Motor neuron (in vitro differentiated cells): ENCODE measurements at regions not wholly inside any gene's neighbourhood (a gene's known extent, or its start where the extent isn't known, plus 50 kb on each side); places are given as distances from the start of the nearest gene placed in this dataset.

Experiments
- ATAC-seq, 8 experiments: fragments of 200-7000 bp; cut with Tn5 transposase; replicated peaks in 6 of 8; 2 replicates each; pipeline ENCODE4 v1.8.0; 2021; ENCODE audit warnings: mild to moderate bottlenecking in 8 of 8, moderate library complexity in 8 of 8
- H3K27ac ChIP-seq, 2 donors: fragments of 250-450 bp; sonication (Bioruptor Pico); 2 replicates each; pipeline ENCODE4 v1.9.0; 2021; ENCODE audit warnings: antibody characterized with exemption in 2 of 2, mild to moderate bottlenecking in 2 of 2, moderate library complexity in 1 of 2
- H3K4me1 ChIP-seq, 2 donors: fragments of 250-450 bp; sonication (Bioruptor Pico); replicated peaks in 1 of 2; 2 replicates each; pipeline ENCODE4 v1.6.1; 2021; ENCODE audit warnings: antibody characterized with exemption in 2 of 2, mild to moderate bottlenecking in 2 of 2, moderate library complexity in 1 of 2
- H3K4me3 ChIP-seq, 5 donors: fragments of 250-450 bp; sonication (Bioruptor Pico); 2 replicates each; pipeline ENCODE4 v1.9.0; 2021; ENCODE audit warnings: antibody characterized with exemption in 5 of 5, mild to moderate bottlenecking in 5 of 5, moderate library complexity in 4 of 5
- WGBS, 10 experiments: fragments of 450-650 bp; shearing (Covaris generic); methylation state at CpG; one replicate each; pipeline ENCODE4 v1.0.0; 2022; 5-methylcytosine and 5-hydroxymethylcytosine counted together
- in situ Hi-C, 9 experiments: fragments of 400-800 bp; cut with MboI; loops; one replicate each; pipeline ENCODE4 v1.15.0; 2021; ENCODE audit warnings: low sequenced_read_pairs in 9 of 9, low pct_unique_long_range_greater_than_20kb in 2 of 9; ENCODE audit not compliant: unreplicated experiment in 9 of 9

DNA sequence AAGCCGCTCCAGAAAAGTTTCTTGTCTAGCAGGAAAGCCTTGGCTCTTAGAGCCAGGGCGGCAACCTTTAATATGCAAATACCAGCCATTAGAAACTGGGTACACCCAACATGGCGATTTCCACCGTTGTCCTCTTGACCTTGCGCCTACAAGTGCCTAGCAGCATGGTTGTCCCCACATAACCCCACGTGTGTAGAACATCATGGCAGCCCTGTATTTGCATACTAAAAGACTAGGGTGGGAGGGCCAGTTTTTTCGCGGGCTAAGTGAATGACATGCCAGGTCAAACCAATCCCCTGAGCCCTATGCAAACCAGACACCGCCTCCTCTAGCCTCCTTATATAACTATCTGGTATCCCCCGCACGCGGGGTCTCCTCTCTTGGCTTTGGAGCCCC lies 58.4 kb upstream of the FZD8 start:
- WGBS, 10 experiments = 37 to 90% (median 69%) methylated on average over 1 to 7 of the region's 12 CpGs
- in situ Hi-C loops = no loop called here
- no peaks in the 10 kb centered on the region for H3K4me1 ChIP-seq

GRCh38 chr10:35699848-35700486 lies 57.9 kb upstream of the FZD8 start:
- Histone ChIP-seq H3K27ac (no peak overlapping the region), H3K4me3 (no peak overlapping the region), H3K4me1 (no peaks in the 10 kb centered on the region)
- in situ Hi-C loops = no loop called here
- ATAC-seq = no peak
- 73 to 96% (median 81%) methylated on average over 1 to 5 of the region's 5 CpGs for WGBS, 10 experiments

More for the DNA sequence above, 58.4 kb upstream of the FZD8 start:
- peak in 2 of 8 experiments; percentile 23 to 66 for ATAC-seq
- Histone ChIP-seq H3K4me3 (no peak overlapping the region), H3K27ac (no peak overlapping the region)

DNA sequence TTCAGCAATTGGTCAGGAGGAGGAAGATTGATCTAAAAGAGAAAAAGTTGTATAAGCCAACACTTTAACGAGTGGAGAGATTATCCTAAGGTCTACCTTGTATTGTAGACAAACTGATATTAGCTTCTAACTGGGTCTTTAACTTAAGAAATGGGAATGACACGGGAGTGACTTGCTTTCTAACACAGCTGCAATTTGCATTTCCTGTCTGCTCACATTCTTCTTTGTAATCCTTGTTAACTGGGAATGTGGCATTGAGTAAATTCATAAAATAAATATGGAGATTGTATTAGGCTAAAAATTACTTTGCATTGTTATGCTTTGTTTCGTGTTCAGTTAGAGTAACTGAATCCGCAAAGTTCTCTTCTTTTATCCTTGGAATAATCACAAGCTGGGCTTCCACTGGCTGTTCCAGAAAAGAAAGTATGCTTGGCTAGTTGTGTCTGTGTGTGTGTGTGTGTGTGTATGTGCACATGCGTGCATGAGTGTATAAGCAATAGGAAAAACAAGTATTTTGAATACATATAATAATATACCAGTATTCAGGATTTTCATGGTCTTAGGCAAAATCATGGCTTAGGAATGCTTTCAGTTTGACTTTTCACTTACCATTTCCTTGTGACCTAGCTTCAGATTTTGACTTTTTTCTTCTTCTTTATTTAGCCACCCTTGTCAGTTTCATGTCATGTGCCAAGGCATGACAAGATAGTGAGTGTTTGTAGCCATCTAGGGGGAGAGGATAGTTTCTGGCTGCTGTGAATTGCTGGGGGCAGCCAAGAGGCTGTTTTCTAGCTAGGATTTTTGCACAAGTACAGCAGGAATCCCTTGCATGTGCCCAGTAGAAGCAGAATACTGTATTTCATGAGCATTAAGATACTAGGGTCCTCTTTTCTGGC lies 54.5 kb upstream of the FZD8 start:
- 17 to 83% (median 49%) methylated on average over 1 to 5 of the region's 5 CpGs for WGBS, 10 experiments
- in situ Hi-C loops = no loop called here
- no peak overlapping the region for H3K4me3 ChIP-seq
- no peaks in the 10 kb centered on the region for H3K4me1 ChIP-seq
- H3K27ac ChIP-seq = no peak overlapping the region
- peak in 3 of 8 experiments; percentile 33 to 67 (median 44) for ATAC-seq

- Histone ChIP-seq H3K27ac (no peak overlapping the region), H3K4me3 (no peak overlapping the region), H3K4me1 (no peaks in the 10 kb centered on the region)
- 53 to 100% (median 88%) methylated on average over 1 to 6 of the region's 6 CpGs for WGBS, 10 experiments
- ATAC-seq = no peak
- in situ Hi-C loops = no loop called here
Observed at GRCh38 chr10:35693800-35694199, 51.7 kb upstream of the FZD8 start.
